ENCODE measurements at regions not wholly inside any gene's neighbourhood (a gene's known extent, or its start where the extent isn't known, plus 50 kb on each side); places are given as distances from the start of the nearest gene placed in this dataset.

DNA sequence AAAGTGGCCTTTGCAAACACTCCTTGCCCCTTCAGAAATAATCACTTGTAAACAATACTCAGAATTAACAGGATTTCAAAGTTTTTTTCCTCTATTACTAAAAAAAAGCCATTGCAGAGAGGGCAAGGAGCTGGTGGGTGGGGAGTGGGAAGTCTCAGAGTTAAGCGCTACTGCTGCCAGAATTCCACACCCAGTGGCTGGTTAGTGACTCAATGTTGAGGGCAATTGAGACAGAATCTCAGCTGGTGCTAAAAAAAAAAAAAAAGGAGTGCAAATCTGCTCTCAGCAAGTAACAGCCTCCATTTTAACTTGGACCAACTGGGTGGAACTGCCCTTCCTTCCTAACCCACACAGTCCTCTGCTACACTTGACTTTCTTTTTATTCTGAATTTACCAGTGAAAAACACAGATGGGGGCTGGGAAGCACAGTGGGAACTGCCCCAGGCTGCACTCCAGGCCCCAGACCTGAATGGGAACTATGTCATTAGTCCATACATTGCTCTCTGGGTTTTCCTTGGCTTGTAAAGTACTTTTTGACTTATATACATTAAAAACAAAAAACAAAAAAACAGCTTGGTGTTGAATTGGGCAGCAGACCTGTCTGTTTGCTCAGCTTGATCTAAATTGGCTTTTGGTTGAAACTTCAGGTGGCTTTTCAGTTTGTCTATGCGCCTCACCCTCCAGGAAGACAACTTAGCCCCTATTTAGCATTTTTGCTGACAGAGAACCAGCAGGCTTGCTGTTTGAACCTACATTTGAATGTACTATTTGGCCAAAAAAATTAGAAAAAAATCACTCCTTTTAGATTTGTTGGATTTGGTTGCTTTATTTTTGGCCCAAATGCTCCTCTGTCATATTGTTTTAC lies 357.8 kb upstream of the TBL1XR1 start:
- no peaks in the 10 kb centered on the region for H3K27me3 ChIP-seq
- no peaks in the 10 kb centered on the region for H3K9me3 ChIP-seq
- TF ChIP-seq CTCF (IDR thresholded peaks at IDR 0.05) = no peak
- TF ChIP-seq POLR2A (IDR thresholded peaks at IDR 0.05) = no peak
- H3K27ac ChIP-seq = no peak overlapping the region
- H3K4me3 ChIP-seq = no peak overlapping the region
- H3K4me1 ChIP-seq = no peaks in the 10 kb centered on the region
- intact Hi-C loops (cut with DNase I; ENCODE audit: low total_unique reads) = no loop called here
- no peak for DNase-seq
- WGBS, 2 donors = 87 to 94% methylated on average over 2 of the region's 2 CpGs
- no peaks in the 10 kb centered on the region for H3K36me3 ChIP-seq (ENCODE audit: low read depth, missing control alignments)

DNA sequence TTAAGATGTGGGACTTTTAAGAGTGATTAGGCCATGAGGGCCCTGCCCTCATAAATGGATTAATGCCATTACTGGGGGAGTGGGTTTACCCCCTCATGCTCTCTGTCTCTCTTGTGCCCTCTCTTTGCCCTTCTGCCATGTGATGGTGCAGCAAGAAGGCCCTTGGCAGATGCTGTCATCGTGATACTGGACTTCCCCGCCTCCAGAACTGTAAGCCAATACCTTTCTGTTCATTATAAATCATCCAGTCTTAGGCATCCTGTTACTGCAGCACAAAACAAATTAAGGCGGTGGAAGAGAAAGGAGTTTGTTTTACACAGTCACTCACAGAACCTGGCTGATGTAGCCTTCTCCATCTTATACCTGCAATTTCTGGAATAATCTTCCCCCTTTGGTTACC lies 360.3 kb upstream of the TBL1XR1 start:
- no peak overlapping the region for H3K4me3 ChIP-seq
- H3K4me1 ChIP-seq = no peaks in the 10 kb centered on the region
- H3K27ac ChIP-seq = no peak overlapping the region
- WGBS, 2 donors = 94 to 98% methylated on average over 3 of the region's 3 CpGs
- DNase-seq = no peak
- H3K36me3 ChIP-seq (ENCODE audit: low read depth, missing control alignments) = no peaks in the 10 kb centered on the region
- intact Hi-C loops (cut with DNase I; ENCODE audit: low total_unique reads) = no loop called here
- no peaks in the 10 kb centered on the region for H3K9me3 ChIP-seq
- TF ChIP-seq CTCF (IDR thresholded peaks at IDR 0.05) (no peak), POLR2A (IDR thresholded peaks at IDR 0.05) (no peak)
- no peaks in the 10 kb centered on the region for H3K27me3 ChIP-seq

GRCh38 chr3:177561365-177561764 lies 364.1 kb upstream of the TBL1XR1 start:
- no peak for TF ChIP-seq POLR2A (IDR thresholded peaks at IDR 0.05)
- no peak for TF ChIP-seq CTCF (IDR thresholded peaks at IDR 0.05)
- no peaks in the 10 kb centered on the region for H3K4me1 ChIP-seq
- H3K9me3 ChIP-seq = no peaks in the 10 kb centered on the region
- WGBS, 2 donors = 80 to 88% methylated on average over 5 of the region's 5 CpGs
- no peak for DNase-seq
- no peaks in the 10 kb centered on the region for H3K27me3 ChIP-seq
- H3K27ac ChIP-seq = no peak overlapping the region
- no peaks in the 10 kb centered on the region for H3K36me3 ChIP-seq (ENCODE audit: low read depth, missing control alignments)
- no peak overlapping the region for H3K4me3 ChIP-seq
- intact Hi-C loops (cut with DNase I; ENCODE audit: low total_unique reads) = no loop called here

- Histone ChIP-seq H3K36me3 (ENCODE audit: low read depth, missing control alignments) (no peaks in the 10 kb centered on the region), H3K9me3 (no peaks in the 10 kb centered on the region), H3K4me3 (no peak overlapping the region), H3K27ac (no peak overlapping the region), H3K4me1 (no peaks in the 10 kb centered on the region), H3K27me3 (no peaks in the 10 kb centered on the region)
- TF ChIP-seq POLR2A (IDR thresholded peaks at IDR 0.05) (no peak), CTCF (IDR thresholded peaks at IDR 0.05) (no peak)
- intact Hi-C loops (cut with DNase I; ENCODE audit: low total_unique reads) = no loop called here
- DNase-seq = no peak
- WGBS, 2 donors = 88% methylated on average over 8 of the region's 8 CpGs
Observed at GRCh38 chr3:177561769-177562392, 364.6 kb upstream of the TBL1XR1 start.

Data from testis (tissue), 2 donors.